A549 (cell line): ENCODE measurements at regions not wholly inside any gene's neighbourhood (a gene's known extent, or its start where the extent isn't known, plus 50 kb on each side); places are given as distances from the start of the nearest gene placed in this dataset.
"Not testable (repeated sequence)": the region's sequence is repeated elsewhere in the genome, so short reads cannot be mapped to it uniquely, and the experiment has no call there.

Experiments used
- ATAC-seq, 2 experiments: fragments of 200-7000 bp in 1 of 2; fragments of >200 bp in 1 of 2; cut with Nextera tagmentation in 1 of 2; cut with Tn5 transposase in 1 of 2; 3 replicates each; pipeline versions ENCODE4 v1.8.0 to v1.9.1; 2018 to 2020; ENCODE audit warnings: mild to moderate bottlenecking in 1 of 2, moderate library complexity in 1 of 2
- CTCF ChIA-PET: fragments of 300-600 bp; sonication (Branson Sonifier 250); formaldehyde crosslinking; extraction: SDS; loops from one replicate; lab custom pipeline; 2021; ENCODE audit warnings: antibody characterized with exemption, inconsistent platforms; lab: Yijun Ruan, JAX
- POLR2A ChIA-PET: fragments of 350-600 bp; formaldehyde crosslinking; extraction: SDS; loops from one replicate; lab custom pipeline; 2021; ENCODE audit warnings: antibody characterized with exemption, inconsistent platforms; lab: Yijun Ruan, JAX
- DNase-seq, 2 experiments: peaks; one replicate each; pipeline versions ENCODE4 v3.0.0 to v3.0.0-alpha.2; 2011 to 2016; ENCODE audit warnings: low read depth in 1 of 2, low spot score in 1 of 2
- FAIRE-seq: peaks from 2 replicates; lab custom pipeline; 2011; peaks lifted over from hg19 to GRCh38; lab: Jason Lieb, UNC
- H3K27ac ChIP-seq, 2 experiments: fragments of >200 bp; sonication (Bioruptor Twin); formaldehyde crosslinking; 3 replicates each; pipeline ENCODE4 v1.5.1; 2016 to 2017
- H3K4me1 ChIP-seq: fragments of >200 bp; sonication (Bioruptor Twin); formaldehyde crosslinking; 3 replicates; pipeline ENCODE4 v1.6.1; 2016
- H3K4me2 ChIP-seq: fragments of >200 bp; sonication (Bioruptor Twin); formaldehyde crosslinking; 3 replicates; pipeline ENCODE4 v1.6.1; 2016
- H3K4me3 ChIP-seq: fragments of >200 bp; sonication (Bioruptor Twin); formaldehyde crosslinking; 3 replicates; pipeline ENCODE4 v1.5.1; 2016
- H3K9me3 ChIP-seq: fragments of >200 bp; sonication (Bioruptor Twin); formaldehyde crosslinking; 3 replicates; pipeline ENCODE4 v1.6.1; 2016
- CBX8 ChIP-seq: fragments of 200-600 bp; sonication (generic); IDR thresholded peaks from 2 replicates; pipeline ENCODE4 v1.6.1; 2016
- EHMT2 ChIP-seq: fragments of 200-600 bp; sonication (generic); IDR thresholded peaks from 2 replicates; pipeline ENCODE4 v1.6.1; 2016; ENCODE audit warnings: antibody characterized with exemption, low read depth, mild to moderate bottlenecking, moderate library complexity
- EP300 ChIP-seq, 2 experiments: fragments of >200 bp; sonication (Bioruptor Twin); formaldehyde crosslinking; IDR thresholded peaks; 2 replicates in 1 of 2; 3 replicates in 1 of 2; pipeline ENCODE4 v1.6.1; 2016 to 2017
- MAFK ChIP-seq: fragments of 450-650 bp; IDR thresholded peaks from 2 replicates; pipeline ENCODE4 v1.6.1; 2014; ENCODE audit not compliant: partially characterized antibody
- MAZ ChIP-seq: fragments of 150-350 bp; IDR thresholded peaks from 2 replicates; pipeline ENCODE4 v1.6.1; 2014; ENCODE audit warnings: antibody characterized with exemption, low read depth, low read length, borderline replicate concordance
- NPAS2 ChIP-seq: fragments of 250-450 bp; sonication (Bioruptor Pico); IDR thresholded peaks from 2 replicates; pipeline ENCODE4 v1.8.0; 2022; ENCODE audit warnings: mild to moderate bottlenecking, moderate library complexity, borderline replicate concordance
- NR3C1 ChIP-seq: fragments of >200 bp; sonication (Bioruptor Twin); formaldehyde crosslinking; IDR thresholded peaks from 3 replicates; pipeline ENCODE4 v1.6.1; 2017
- POLR2A ChIP-seq: IDR thresholded peaks from 2 replicates; pipeline ENCODE4 v1.6.1; 2012; ENCODE audit warnings: mild to moderate bottlenecking, low read length
- TFCP2L1 ChIP-seq: fragments of 250-450 bp; sonication (Bioruptor Pico); IDR thresholded peaks from 2 replicates; pipeline ENCODE4 v1.5.0; 2021; ENCODE audit warnings: mild to moderate bottlenecking
- TP53 ChIP-seq: fragments of 250-450 bp; sonication (Bioruptor Pico); IDR thresholded peaks from 2 replicates; pipeline ENCODE4 v1.5.0; 2021; ENCODE audit warnings: mild to moderate bottlenecking, moderate library complexity
- ZC3H11A ChIP-seq: fragments of 450-650 bp; IDR thresholded peaks from 2 replicates; pipeline ENCODE4 v1.6.1; 2014; ENCODE audit warnings: antibody characterized with exemption, mild to moderate bottlenecking
- WGBS: methylation state at CpG from one replicate; pipeline ENCODE4 v1.1.6; 2017; ENCODE audit errors: missing lambda C conversion rate; 5-methylcytosine and 5-hydroxymethylcytosine counted together
- TF ChIP-seq, protein P1 (sequence below): fragments of >200 bp; sonication (Bioruptor Twin); formaldehyde crosslinking; IDR thresholded peaks from 2 replicates; pipeline ENCODE4 v1.6.1; 2016
- TF ChIP-seq, protein P2 (sequence below): fragments of 200-600 bp; sonication (generic); IDR thresholded peaks from 2 replicates; pipeline ENCODE4 v1.6.1; 2016; ENCODE audit warnings: antibody characterized with exemption, mild to moderate bottlenecking, moderate library complexity
- TF ChIP-seq, protein P3 (sequence below): fragments of 250-450 bp; sonication (Bioruptor Pico); IDR thresholded peaks from 2 replicates; pipeline ENCODE4 v1.5.0; 2021; ENCODE audit warnings: mild to moderate bottlenecking, moderate library complexity, borderline replicate concordance

DNA sequence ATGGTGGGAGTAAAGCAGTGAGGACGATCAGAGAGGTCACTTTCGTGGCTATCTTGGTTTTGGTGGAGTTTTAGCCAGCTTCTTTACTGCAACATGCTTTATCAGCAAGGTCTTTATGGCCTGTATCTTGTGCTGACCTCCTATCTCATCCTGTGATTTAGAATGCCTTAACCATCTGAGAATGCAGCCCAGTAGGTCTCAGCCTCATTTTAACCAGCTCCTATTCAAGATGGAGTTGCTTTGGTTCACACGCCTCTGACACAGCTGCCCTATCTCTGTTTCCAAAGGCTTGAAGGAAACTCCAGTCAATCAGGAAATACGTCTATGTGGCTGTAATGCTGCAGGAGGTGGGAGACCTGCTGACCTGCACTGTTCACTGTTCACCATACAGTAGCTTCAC lies 146.1 kb upstream of the POGK start:
- H3K4me1 ChIP-seq = no peaks in the 10 kb centered on the region
- ChIA-PET CTCF (no interaction called here), POLR2A (no interaction called here)
- H3K4me3 ChIP-seq = no peak overlapping the region
- H3K9me3 ChIP-seq = no peaks in the 10 kb centered on the region
- no peak for FAIRE-seq
- H3K27ac ChIP-seq = no peak overlapping the region
- 2% methylated on average over 4 of the region's 4 CpGs for WGBS
- ATAC-seq = no peak
- DNase-seq = no peak
- no peak overlapping the region for H3K4me2 ChIP-seq
- TF ChIP-seq MAFK (no peak), EP300 (IDR thresholded peaks at IDR 0.05) (no peak), MAZ (no peak), POLR2A (no peak)
- TF ChIP-seq, protein P1, sequence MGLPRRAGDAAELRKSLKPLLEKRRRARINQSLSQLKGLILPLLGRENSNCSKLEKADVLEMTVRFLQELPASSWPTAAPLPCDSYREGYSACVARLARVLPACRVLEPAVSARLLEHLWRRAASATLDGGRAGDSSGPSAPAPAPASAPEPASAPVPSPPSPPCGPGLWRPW = no peak
- TF ChIP-seq, all 56 proteins: peak for 0

- Histone ChIP-seq H3K4me1 (no peaks in the 10 kb centered on the region), H3K27ac (no peak overlapping the region), H3K4me3 (no peak overlapping the region), H3K4me2 (no peak overlapping the region)
- ATAC-seq (no peak), DNase-seq (no peak)
- WGBS = 13% methylated on average over 4 of the region's 4 CpGs
- CTCF ChIA-PET = no interaction called here
- TF ChIP-seq ZC3H11A = peak; percentile 65
- no peak for TF ChIP-seq NPAS2 (CRISPR knock-in tag)
- TF ChIP-seq, all 56 proteins: peak for 1
- POLR2A ChIA-PET = no interaction called here
- no peak for FAIRE-seq
- no peaks in the 10 kb centered on the region for H3K9me3 ChIP-seq
These were observed 145.5 kb upstream of the POGK start for GRCh38 chr1:166693673-166694297.

- ChIA-PET POLR2A (no interaction called here), CTCF (interaction anchor here (0.6 kb wide), 1 partner anchor 64 kb away, joined by 3 read pairs; no protein-coding TSS in a partner anchor)
- TF ChIP-seq NPAS2 (CRISPR knock-in tag) (no peak), MAZ (no peak), TFCP2L1 (CRISPR knock-in tag) (no peak), TP53 (CRISPR knock-in tag) (no peak), EHMT2 (no peak), CBX8 (no peak), NR3C1 (no peak)
- TF ChIP-seq, protein P2, sequence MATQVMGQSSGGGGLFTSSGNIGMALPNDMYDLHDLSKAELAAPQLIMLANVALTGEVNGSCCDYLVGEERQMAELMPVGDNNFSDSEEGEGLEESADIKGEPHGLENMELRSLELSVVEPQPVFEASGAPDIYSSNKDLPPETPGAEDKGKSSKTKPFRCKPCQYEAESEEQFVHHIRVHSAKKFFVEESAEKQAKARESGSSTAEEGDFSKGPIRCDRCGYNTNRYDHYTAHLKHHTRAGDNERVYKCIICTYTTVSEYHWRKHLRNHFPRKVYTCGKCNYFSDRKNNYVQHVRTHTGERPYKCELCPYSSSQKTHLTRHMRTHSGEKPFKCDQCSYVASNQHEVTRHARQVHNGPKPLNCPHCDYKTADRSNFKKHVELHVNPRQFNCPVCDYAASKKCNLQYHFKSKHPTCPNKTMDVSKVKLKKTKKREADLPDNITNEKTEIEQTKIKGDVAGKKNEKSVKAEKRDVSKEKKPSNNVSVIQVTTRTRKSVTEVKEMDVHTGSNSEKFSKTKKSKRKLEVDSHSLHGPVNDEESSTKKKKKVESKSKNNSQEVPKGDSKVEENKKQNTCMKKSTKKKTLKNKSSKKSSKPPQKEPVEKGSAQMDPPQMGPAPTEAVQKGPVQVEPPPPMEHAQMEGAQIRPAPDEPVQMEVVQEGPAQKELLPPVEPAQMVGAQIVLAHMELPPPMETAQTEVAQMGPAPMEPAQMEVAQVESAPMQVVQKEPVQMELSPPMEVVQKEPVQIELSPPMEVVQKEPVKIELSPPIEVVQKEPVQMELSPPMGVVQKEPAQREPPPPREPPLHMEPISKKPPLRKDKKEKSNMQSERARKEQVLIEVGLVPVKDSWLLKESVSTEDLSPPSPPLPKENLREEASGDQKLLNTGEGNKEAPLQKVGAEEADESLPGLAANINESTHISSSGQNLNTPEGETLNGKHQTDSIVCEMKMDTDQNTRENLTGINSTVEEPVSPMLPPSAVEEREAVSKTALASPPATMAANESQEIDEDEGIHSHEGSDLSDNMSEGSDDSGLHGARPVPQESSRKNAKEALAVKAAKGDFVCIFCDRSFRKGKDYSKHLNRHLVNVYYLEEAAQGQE = no peak
- TF ChIP-seq, protein P3, sequence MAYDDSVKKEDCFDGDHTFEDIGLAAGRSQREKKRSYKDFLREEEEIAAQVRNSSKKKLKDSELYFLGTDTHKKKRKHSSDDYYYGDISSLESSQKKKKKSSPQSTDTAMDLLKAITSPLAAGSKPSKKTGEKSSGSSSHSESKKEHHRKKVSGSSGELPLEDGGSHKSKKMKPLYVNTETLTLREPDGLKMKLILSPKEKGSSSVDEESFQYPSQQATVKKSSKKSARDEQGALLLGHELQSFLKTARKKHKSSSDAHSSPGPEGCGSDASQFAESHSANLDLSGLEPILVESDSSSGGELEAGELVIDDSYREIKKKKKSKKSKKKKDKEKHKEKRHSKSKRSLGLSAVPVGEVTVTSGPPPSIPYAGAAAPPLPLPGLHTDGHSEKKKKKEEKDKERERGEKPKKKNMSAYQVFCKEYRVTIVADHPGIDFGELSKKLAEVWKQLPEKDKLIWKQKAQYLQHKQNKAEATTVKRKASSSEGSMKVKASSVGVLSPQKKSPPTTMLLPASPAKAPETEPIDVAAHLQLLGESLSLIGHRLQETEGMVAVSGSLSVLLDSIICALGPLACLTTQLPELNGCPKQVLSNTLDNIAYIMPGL = no peak
- Histone ChIP-seq H3K27ac (no peak overlapping the region), H3K4me2 (no peak overlapping the region), H3K4me3 (no peak overlapping the region), H3K9me3 (no peaks in the 10 kb centered on the region), H3K4me1 (no peaks in the 10 kb centered on the region)
- 6% methylated on average over 1 of the region's 1 CpG for WGBS
- FAIRE-seq (no peak), ATAC-seq (no peak), DNase-seq (no peak)
These were observed 144.2 kb upstream of the POGK start for GRCh38 chr1:166695115-166695514.

DNA sequence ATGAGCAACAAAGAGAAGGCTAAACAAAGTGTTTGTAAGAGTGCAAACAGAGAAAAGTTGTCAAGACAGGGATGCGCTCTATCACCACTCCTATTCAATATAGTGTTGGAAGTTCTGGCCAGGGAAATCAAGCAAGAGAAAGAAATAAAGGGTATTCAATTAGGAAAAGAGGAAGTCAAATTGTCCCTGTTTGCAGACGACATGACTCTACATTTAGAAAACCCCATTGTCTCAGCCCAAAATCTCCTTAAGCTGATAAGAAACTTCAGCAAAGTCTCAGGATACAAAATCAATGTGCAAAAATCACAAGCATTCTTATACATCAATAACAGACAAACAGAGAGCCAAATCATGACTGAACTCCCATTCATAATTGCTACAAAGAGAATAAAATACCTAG lies 143.4 kb upstream of the POGK start:
- FAIRE-seq, H3K4me2 ChIP-seq, H3K4me3 ChIP-seq, ATAC-seq, H3K27ac ChIP-seq, DNase-seq, POLR2A ChIA-PET, H3K4me1 ChIP-seq, H3K9me3 ChIP-seq: not testable (repeated sequence)
- CTCF ChIA-PET = interaction anchor here (0.6 kb wide), 1 partner anchor 63 kb away, joined by 3 read pairs; no protein-coding TSS in a partner anchor
- 44% methylated on average over 2 of the region's 2 CpGs for WGBS
